ENCODE measurements at regions not wholly inside any gene's neighbourhood (a gene's known extent, or its start where the extent isn't known, plus 50 kb on each side); places are given as distances from the start of the nearest gene placed in this dataset.

DNA sequence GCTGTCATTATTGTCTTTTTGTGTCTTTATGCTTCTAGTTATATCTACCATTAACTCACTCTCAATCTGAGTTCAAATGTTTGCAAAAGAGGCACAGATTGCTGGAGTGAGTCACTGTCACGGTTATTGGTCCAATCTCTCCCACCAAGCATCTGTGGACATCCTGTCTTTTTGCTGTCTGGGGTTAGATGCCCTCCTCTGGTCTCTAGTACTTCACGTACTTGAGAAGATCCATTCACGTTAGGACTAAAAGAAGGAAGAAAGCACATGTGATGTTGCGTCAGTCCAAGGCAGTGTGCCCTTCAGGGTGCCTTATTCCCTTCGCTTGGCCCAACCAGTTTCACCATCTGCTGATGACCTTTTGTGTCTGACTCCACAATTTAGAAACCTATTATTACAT, 72.3 kb upstream of the STXBP6 start:
- H3K4me3 Mint-ChIP-seq: no peak overlapping the region
- no peaks in the 10 kb centered on the region for H3K36me3 Mint-ChIP-seq
- ATAC-seq (no peak), DNase-seq (ENCODE audit: low spot score) (no peak)
- no peaks in the 10 kb centered on the region for H3K9me3 Mint-ChIP-seq
- no peaks in the 10 kb centered on the region for H3K4me1 Mint-ChIP-seq (ENCODE audit: low read depth in 2 of 2)
- H3K27ac Mint-ChIP-seq: no peak overlapping the region
- H3K27me3 Mint-ChIP-seq: peaks cover 12 to 14% of the 10 kb centered on the region in 2 donors

DNA sequence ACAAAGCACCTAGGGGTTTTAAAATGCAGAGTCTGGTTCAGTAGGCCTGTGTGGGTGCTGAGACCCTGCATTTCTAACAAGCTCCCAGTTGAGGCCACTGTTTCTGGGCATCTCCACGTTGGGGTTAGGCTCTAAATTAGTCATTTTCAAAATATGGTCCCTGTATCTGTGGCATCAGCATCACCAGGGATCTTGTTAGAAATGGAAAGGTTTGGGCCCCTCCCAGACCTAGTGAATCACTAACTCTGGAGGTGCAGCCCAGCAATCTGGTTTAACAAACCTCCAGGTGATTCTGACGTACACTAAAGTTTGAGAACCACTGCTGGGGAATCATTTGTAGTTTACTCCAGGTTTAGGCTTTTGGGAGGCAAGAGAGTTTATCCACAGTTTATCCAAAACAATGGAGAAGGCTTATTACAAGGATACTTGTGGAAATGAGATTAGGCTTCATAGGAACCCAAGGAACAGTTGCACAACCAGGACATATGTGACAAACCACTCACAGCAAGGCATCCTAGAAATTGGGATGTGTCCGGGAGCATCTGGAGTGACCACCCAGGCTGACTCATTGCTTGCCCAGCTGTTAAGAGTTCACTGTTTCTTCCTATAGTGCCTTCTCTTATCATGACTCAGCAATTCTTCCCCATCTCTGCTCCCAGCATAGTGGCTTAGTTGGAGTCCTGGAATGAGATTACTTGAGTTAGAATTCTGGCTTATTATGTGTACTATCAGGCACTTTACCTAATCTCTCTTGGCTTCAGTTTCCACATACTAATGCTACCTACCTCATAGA, 71.6 kb upstream of the STXBP6 start:
- Mint-ChIP-seq H3K36me3 (no peaks in the 10 kb centered on the region), H3K9me3 (no peaks in the 10 kb centered on the region), H3K27me3 (peaks cover 14 to 15% of the 10 kb centered on the region in 2 donors), H3K4me3 (no peak overlapping the region), H3K27ac (no peak overlapping the region), H3K4me1 (ENCODE audit: low read depth in 2 of 2) (no peaks in the 10 kb centered on the region)
- ATAC-seq (no peak), DNase-seq (ENCODE audit: low spot score) (no peak)

DNA sequence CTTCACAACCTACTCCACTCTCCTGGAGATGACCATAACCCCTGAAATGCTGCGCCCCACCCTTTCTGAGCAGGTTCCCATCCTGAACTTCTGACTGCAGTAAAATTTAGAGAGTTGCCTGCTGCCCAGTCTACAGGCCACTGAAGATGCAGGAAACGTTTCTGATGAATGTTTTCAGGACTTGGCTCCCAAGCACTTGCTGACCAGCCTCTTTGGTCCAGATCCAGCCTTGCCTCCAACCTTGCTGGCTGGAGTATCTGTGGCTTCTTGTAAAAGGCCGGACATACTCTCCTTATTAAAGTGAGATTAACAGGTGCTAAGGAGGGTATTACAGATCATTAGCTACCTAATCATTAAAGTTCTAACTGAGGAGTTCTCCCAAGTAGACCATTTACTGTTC, 70.3 kb upstream of the STXBP6 start:
- Mint-ChIP-seq H3K4me1 (ENCODE audit: low read depth in 2 of 2) (no peaks in the 10 kb centered on the region), H3K27ac (no peak overlapping the region), H3K9me3 (no peaks in the 10 kb centered on the region), H3K4me3 (no peak overlapping the region), H3K36me3 (no peaks in the 10 kb centered on the region), H3K27me3 (peaks cover 15 to 16% of the 10 kb centered on the region in 2 donors)
- DNase-seq (ENCODE audit: low spot score) (no peak), ATAC-seq (no peak)

DNA sequence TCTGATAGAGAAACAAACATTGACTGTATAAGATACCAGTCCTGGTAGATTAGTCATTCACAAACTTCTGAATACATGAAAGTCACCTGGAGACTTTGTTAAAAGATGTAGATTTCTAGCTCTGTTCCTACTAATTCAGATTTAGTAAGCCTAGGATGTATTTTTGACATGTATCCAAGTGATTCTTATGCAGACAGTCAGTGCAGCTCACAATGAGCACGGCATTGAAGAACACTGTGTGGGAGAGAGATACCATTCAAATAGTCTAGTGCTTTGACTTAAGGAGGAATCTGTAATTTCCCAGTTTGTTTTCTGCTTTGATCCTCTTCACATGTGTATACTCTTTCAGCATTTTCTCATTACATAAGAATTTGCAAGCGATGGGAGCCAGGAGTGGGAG, 68.7 kb upstream of the STXBP6 start:
- DNase-seq (ENCODE audit: low spot score) (no peak), ATAC-seq (no peak)
- no peaks in the 10 kb centered on the region for H3K9me3 Mint-ChIP-seq
- H3K27ac Mint-ChIP-seq: no peak overlapping the region
- H3K36me3 Mint-ChIP-seq: no peaks in the 10 kb centered on the region
- H3K4me1 Mint-ChIP-seq (ENCODE audit: low read depth in 2 of 2): no peaks in the 10 kb centered on the region
- peaks cover 20 to 27% of the 10 kb centered on the region in 2 donors for H3K27me3 Mint-ChIP-seq
- no peak overlapping the region for H3K4me3 Mint-ChIP-seq

DNA sequence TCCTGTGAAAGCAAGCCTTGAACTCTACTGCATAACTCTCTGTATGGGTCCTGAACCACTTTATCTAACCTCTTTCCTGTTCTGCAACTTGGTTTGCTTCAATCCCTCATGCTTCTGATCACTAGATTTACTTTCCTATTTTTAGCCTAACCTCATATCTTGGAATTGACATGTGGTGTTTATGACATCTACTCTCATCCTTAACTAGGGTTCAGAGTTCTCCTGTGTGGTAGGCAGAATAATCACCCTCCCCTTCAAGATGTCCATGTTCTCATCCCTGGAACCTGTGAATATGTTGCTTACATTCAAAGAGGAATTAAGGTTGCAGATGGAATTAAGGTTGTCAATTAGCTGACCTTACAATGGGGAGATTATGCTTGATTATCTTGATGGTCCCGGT, 67.4 kb upstream of the STXBP6 start:
- no peak overlapping the region for H3K4me3 Mint-ChIP-seq
- ATAC-seq (no peak), DNase-seq (ENCODE audit: low spot score) (no peak)
- no peaks in the 10 kb centered on the region for H3K4me1 Mint-ChIP-seq (ENCODE audit: low read depth in 2 of 2)
- H3K9me3 Mint-ChIP-seq: no peaks in the 10 kb centered on the region
- H3K27me3 Mint-ChIP-seq: peaks cover 25 to 34% of the 10 kb centered on the region in 2 donors
- H3K27ac Mint-ChIP-seq: no peak overlapping the region
- no peaks in the 10 kb centered on the region for H3K36me3 Mint-ChIP-seq

DNA sequence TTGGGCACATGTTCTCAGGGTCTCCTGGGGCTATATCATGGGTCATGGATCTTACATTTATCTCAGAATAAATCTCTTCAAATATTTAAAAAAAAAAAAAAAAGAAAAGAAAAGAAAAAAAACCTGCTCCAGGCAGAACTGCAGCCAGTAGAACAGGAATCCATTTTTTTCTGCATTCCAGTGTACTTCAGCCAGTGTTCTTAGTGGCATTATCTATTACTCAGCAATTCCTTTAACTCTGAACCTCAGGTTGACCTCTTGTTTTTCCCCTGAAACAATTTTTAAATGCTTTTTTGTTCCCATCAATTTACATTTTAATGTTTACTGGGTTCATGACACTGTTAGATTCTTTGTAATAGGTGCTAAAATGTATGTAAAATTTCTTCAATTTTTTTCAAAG, 66.7 kb upstream of the STXBP6 start:
- H3K27me3 Mint-ChIP-seq: peaks cover 20 to 35% of the 10 kb centered on the region in 2 donors
- H3K9me3 Mint-ChIP-seq: no peaks in the 10 kb centered on the region
- H3K4me1 Mint-ChIP-seq (ENCODE audit: low read depth in 2 of 2): no peaks in the 10 kb centered on the region
- no peak overlapping the region for H3K4me3 Mint-ChIP-seq
- ATAC-seq (no peak), DNase-seq (ENCODE audit: low spot score) (no peak)
- no peak overlapping the region for H3K27ac Mint-ChIP-seq
- no peaks in the 10 kb centered on the region for H3K36me3 Mint-ChIP-seq

DNA sequence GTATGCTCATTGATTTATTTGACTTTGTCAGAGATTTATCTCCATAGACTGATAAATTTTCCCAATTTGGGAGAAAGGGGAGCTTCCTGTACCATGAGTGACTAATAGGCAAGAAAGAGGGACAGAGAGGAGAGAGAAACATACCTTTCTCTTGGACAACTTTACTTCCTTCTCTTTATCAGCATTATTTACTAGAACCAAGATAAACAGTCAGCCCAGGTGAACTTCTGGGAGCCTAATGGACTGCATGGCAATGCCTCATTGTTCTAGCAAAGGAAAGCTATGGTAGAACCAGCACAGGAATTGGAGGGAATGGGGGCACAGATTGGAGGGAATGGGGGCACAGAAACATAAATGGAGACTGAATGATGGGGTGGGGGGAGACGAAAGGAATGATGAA, 63.4 kb upstream of the STXBP6 start:
- Mint-ChIP-seq H3K36me3 (no peaks in the 10 kb centered on the region), H3K9me3 (no peaks in the 10 kb centered on the region), H3K27me3 (peaks cover 33 to 42% of the 10 kb centered on the region in 2 donors), H3K4me3 (no peak overlapping the region), H3K4me1 (ENCODE audit: low read depth in 2 of 2) (no peaks in the 10 kb centered on the region), H3K27ac (no peak overlapping the region)
- DNase-seq (ENCODE audit: low spot score) (no peak), ATAC-seq (no peak)

DNA sequence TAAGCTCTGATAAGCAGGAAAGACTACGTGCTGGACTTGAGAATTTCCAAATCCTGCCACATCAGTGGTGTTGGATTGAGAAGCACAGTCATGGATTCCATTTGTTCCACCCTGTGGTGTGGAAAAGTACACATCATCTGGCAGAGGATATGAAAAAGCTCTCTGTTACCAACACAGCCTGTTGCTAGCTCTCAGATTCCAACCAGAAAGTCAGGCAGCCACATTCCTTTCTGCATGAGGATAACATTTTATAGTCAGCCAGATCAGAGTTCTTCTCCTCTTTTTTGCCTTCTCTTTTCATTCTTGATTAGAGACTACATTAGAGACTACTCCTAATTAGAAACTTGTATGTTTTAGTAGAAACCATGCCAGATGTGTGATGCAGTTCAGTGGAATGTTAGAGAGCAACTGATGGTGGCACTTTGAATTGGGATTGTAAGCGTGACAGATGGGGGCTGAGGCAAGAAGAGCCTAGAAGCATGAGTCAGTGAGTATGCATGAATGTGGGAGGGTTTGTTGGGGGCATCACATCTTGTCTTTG, 61.2 kb upstream of the STXBP6 start:
- H3K4me1 Mint-ChIP-seq (ENCODE audit: low read depth in 2 of 2): no peaks in the 10 kb centered on the region
- DNase-seq (ENCODE audit: low spot score) (no peak), ATAC-seq (no peak)
- no peak overlapping the region for H3K27ac Mint-ChIP-seq
- no peaks in the 10 kb centered on the region for H3K9me3 Mint-ChIP-seq
- no peaks in the 10 kb centered on the region for H3K36me3 Mint-ChIP-seq
- no peak overlapping the region for H3K4me3 Mint-ChIP-seq
- H3K27me3 Mint-ChIP-seq: peaks cover 33 to 51% of the 10 kb centered on the region in 2 donors

DNA sequence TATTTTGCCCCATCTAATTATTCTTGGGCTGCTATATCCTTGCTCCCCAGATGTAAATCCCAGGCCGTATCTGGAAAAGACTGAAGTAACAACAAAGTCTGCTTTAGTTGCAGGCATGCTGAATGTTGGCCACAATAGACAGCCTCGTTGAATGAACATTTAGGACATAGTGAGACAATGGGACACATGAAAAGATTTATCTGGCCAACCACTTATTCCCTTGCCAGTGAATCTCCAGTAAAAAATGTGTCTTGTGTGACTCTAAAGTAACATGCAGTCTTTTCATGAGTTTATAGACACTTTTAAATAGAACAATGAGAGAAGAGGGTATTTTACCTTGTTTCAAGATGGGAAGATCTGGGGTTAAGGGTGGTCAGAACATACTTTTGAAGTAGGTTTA, 60.2 kb upstream of the STXBP6 start:
- peaks cover 40 to 44% of the 10 kb centered on the region in 2 donors for H3K27me3 Mint-ChIP-seq
- H3K36me3 Mint-ChIP-seq: no peaks in the 10 kb centered on the region
- ATAC-seq (no peak), DNase-seq (ENCODE audit: low spot score) (no peak)
- no peaks in the 10 kb centered on the region for H3K9me3 Mint-ChIP-seq
- no peaks in the 10 kb centered on the region for H3K4me1 Mint-ChIP-seq (ENCODE audit: low read depth in 2 of 2)
- H3K4me3 Mint-ChIP-seq: no peak overlapping the region
- no peak overlapping the region for H3K27ac Mint-ChIP-seq

DNA sequence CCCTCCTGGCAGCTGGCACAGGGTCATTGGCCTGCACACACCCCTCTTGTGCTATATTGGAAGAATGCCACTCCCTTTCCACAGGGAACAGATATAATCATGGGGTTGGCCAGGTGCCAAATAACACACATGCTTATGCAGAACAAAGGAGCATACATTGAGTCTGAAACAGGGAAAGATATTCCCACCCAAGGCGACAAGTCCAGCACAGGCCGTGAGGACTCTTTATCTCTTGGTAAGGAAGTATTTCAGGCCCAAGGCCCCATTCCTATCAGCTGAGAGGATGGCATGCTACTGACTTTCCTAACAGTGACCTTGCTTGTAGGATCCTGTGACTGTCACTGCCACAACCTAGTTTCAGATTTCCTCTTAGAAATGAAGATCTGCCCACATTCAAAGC, 59.0 kb upstream of the STXBP6 start:
- H3K36me3 Mint-ChIP-seq: no peaks in the 10 kb centered on the region
- H3K27ac Mint-ChIP-seq: no peak overlapping the region
- ATAC-seq: no peak
- DNase-seq (ENCODE audit: low spot score): no peak
- H3K27me3 Mint-ChIP-seq: peaks cover 36 to 37% of the 10 kb centered on the region in 2 donors
- no peaks in the 10 kb centered on the region for H3K9me3 Mint-ChIP-seq
- H3K4me1 Mint-ChIP-seq (ENCODE audit: low read depth in 2 of 2): no peaks in the 10 kb centered on the region
- H3K4me3 Mint-ChIP-seq: no peak overlapping the region

DNA sequence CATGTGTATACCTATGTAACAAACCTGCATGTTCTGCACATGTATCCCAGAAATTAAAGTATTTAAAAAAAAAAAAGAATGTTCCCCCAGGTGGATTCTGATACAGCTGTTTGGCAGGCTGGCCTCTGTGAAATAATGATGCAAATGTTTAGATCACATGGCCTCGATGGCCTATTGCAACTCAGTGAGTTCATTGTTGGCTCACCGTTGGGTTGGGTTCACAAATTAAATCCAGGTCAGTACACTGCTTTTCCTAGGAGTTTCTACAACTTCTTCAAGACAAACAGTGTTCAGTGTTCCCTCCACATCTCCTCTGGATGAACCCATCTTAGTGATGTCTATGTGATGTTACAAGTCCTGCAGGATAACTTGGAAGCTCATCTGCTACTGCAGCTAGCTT, 58.3 kb upstream of the STXBP6 start:
- ATAC-seq: no peak
- H3K9me3 Mint-ChIP-seq: no peaks in the 10 kb centered on the region
- no peak overlapping the region for H3K27ac Mint-ChIP-seq
- no peaks in the 10 kb centered on the region for H3K4me1 Mint-ChIP-seq (ENCODE audit: low read depth in 2 of 2)
- no peak for DNase-seq (ENCODE audit: low spot score)
- H3K27me3 Mint-ChIP-seq: peaks cover 29 to 30% of the 10 kb centered on the region in 2 donors
- no peak overlapping the region for H3K4me3 Mint-ChIP-seq
- H3K36me3 Mint-ChIP-seq: no peaks in the 10 kb centered on the region

DNA sequence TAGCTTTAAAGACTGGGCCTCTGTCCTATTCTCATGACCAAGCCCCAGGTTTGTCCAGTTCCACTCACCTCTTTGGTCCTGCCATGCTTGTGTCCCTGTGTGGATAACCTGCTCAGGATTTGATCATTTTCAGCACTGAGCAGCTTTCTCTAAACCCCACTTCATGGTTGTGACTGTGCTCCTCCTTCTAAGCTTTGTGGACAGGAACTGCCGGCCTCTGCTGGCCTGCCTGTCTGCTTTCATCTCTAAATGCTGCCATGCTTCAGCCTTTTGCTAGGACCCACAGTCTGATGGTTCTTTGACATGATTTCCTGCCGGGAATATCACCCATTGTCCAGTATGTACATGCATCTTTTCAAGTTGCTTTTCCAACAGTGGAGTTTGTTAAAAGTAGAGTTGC, 53.9 kb upstream of the STXBP6 start:
- H3K9me3 Mint-ChIP-seq: no peaks in the 10 kb centered on the region

DNA sequence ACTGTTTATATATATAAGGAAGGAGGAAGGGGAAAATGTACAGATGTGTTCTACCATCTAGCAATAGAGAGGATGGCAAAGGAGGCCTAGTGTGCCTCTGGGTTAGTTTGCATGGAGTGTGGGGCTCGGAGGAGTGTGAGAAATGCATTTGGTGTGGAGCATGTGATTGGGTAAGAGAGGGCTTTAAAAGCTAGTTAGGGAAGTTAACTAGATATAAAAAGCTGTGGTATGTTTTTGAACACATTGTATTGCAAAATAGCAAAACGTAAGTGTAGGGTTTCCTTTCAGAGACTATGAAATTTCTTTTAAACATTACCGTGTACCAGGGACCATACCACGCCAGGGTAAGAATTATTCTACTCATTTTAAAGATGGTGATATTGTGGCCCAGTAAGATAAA, 53.3 kb upstream of the STXBP6 start:
- Mint-ChIP-seq H3K9me3 (no peaks in the 10 kb centered on the region), H3K4me3 (no peak overlapping the region), H3K36me3 (no peaks in the 10 kb centered on the region), H3K27me3 (peaks cover 16 to 21% of the 10 kb centered on the region in 2 donors), H3K27ac (no peak overlapping the region), H3K4me1 (ENCODE audit: low read depth in 2 of 2) (no peaks in the 10 kb centered on the region)
- ATAC-seq: no peak
- no peak for DNase-seq (ENCODE audit: low spot score)

More for the DNA sequence above, 53.9 kb upstream of the STXBP6 start:
- no peaks in the 10 kb centered on the region for H3K36me3 Mint-ChIP-seq
- DNase-seq (ENCODE audit: low spot score) (no peak), ATAC-seq (no peak)
- H3K4me1 Mint-ChIP-seq (ENCODE audit: low read depth in 2 of 2): no peaks in the 10 kb centered on the region
- no peak overlapping the region for H3K27ac Mint-ChIP-seq
- no peak overlapping the region for H3K4me3 Mint-ChIP-seq
- H3K27me3 Mint-ChIP-seq: peaks cover 10 to 17% of the 10 kb centered on the region in 2 donors

DNA sequence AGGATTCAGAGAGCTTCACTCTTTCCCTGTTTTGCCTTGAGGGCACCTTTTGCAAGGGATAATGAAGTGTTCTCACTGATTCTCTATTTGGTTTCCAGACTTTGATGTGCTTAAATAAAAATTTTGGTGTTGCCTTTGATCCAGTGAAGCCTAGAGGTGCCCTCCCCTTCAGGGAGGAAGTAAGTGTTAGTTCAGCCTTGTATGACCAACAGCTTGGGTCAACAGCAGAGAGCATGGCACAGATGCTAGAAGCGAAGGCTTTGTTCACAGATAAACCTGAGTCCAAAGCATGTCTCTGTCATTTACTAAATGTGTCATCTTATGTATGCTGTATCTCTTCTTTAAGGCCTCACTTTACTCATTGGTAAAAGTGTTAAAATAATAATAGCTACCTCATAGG, 52.8 kb upstream of the STXBP6 start:
- Mint-ChIP-seq H3K27ac (no peak overlapping the region), H3K4me3 (no peak overlapping the region), H3K9me3 (no peaks in the 10 kb centered on the region), H3K27me3 (peaks cover 15 to 21% of the 10 kb centered on the region in 2 donors), H3K36me3 (no peaks in the 10 kb centered on the region), H3K4me1 (ENCODE audit: low read depth in 2 of 2) (no peaks in the 10 kb centered on the region)
- no peak for DNase-seq (ENCODE audit: low spot score)
- no peak for ATAC-seq

DNA sequence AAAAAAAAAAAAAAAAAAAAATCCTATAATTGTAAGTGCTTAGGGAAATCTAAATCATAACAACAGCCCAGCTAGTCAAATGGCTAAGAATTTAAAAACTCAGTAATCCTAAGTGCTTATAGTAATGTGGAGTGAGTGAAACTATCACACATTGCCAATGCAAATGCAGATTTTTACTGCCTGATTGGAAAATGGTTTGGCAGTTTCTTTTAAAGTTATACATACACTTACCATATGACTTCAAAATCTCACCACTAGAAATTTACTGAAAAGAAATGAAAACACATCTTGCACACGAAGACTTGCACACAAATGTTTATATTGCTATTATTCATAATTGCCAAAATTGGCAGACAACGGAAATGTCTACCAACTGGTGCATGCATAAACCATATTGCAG, 51.3 kb upstream of the STXBP6 start:
- no peak for ATAC-seq
- Mint-ChIP-seq H3K36me3 (no peaks in the 10 kb centered on the region), H3K4me1 (ENCODE audit: low read depth in 2 of 2) (no peaks in the 10 kb centered on the region), H3K27ac (no peak overlapping the region), H3K27me3 (peaks cover 8 to 16% of the 10 kb centered on the region in 2 donors), H3K4me3 (no peak overlapping the region), H3K9me3 (no peaks in the 10 kb centered on the region)
- no peak for DNase-seq (ENCODE audit: low spot score)

Measured in natural killer cell treated with Interleukin-12 subunit alpha and Interleukin-12 subunit beta and Interleukin-15 and Interleukin-18, amount 100 ng/mL, for 72 hours (primary cell).